ENCODE measurements at regions not wholly inside any gene's neighbourhood (a gene's known extent, or its start where the extent isn't known, plus 50 kb on each side); places are given as distances from the start of the nearest gene placed in this dataset.
"Not testable (repeated sequence)": the region's sequence is repeated elsewhere in the genome, so short reads cannot be mapped to it uniquely, and the experiment has no call there.

DNA sequence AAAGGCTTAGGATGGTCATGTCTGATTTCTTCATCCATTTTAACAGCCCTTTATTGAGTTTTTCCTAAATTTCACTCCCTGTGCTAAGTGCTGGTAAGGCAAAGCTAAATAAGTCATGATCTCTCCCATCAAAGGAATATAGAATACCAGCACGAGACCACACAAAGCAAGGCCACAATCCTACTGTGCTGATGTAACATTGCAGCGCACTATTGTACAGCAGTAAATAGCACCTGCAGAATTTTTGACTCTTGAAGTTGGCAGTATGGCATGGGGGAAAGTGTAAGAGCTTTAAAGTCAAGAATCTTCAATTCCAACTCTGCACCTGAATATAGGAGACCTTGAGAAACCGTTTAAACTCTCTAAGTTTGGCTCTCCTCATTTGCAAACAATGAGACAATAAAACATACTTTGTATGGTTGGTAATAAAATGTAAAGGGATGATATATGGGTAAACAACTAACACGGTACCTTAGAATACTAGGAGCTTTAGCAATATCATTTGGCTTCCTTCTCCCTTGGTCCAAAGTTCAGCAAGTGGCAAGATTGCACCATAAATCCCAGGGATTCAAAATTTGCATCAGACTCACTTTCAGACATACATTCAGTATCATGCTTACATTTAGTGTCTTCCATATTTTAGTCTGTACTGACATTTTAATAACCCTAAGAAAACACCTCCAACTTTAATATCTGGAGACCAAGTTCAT, 132.9 kb upstream of the PRDX6 start:
- no peak for DNase-seq (ENCODE audit: low read depth)
- H3K36me3 ChIP-seq (ENCODE audit: control insufficient read depth, insufficient read depth, low read length) = no peaks in the 10 kb centered on the region
- FAIRE-seq = no peak
- TF ChIP-seq, protein P1, sequence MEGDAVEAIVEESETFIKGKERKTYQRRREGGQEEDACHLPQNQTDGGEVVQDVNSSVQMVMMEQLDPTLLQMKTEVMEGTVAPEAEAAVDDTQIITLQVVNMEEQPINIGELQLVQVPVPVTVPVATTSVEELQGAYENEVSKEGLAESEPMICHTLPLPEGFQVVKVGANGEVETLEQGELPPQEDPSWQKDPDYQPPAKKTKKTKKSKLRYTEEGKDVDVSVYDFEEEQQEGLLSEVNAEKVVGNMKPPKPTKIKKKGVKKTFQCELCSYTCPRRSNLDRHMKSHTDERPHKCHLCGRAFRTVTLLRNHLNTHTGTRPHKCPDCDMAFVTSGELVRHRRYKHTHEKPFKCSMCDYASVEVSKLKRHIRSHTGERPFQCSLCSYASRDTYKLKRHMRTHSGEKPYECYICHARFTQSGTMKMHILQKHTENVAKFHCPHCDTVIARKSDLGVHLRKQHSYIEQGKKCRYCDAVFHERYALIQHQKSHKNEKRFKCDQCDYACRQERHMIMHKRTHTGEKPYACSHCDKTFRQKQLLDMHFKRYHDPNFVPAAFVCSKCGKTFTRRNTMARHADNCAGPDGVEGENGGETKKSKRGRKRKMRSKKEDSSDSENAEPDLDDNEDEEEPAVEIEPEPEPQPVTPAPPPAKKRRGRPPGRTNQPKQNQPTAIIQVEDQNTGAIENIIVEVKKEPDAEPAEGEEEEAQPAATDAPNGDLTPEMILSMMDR (IDR thresholded peaks at IDR 0.05; ENCODE audit: insufficient read depth, low read length, severe bottlenecking) = no peak
- no peak overlapping the region for H3K4me3 ChIP-seq (ENCODE audit: low read depth, low read length)
- no peaks in the 10 kb centered on the region for H3K27me3 ChIP-seq (ENCODE audit: control insufficient read depth, insufficient read depth, low read length)

DNA sequence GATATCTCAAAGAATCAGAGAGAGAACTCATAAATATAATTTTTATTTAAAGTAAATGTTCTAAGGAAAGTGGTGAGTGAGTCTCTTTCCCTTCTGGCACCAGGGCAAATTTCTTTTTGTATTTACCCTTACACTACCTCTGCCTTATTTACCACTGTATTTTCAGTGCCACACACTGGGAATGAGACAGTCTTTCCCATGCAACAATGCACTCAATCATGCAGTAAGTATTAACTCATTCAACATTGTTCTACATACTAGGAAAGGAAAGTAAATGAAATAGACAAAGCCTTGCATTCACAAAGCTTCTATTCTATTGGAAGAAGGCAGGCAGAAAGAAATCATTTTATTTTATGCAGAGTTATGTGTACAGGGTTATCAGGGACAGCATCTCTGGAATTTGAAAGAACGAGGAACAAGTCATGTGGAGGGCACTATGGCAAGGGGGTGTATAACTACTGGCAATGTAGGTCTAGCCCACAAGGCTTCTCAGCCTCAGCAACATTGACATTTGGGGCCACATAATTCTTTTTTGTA, 129.8 kb upstream of the PRDX6 start:
- Histone ChIP-seq H3K4me3 (ENCODE audit: low read depth, low read length) (no peak overlapping the region), H3K36me3 (ENCODE audit: control insufficient read depth, insufficient read depth, low read length) (no peaks in the 10 kb centered on the region), H3K27me3 (ENCODE audit: control insufficient read depth, insufficient read depth, low read length) (no peaks in the 10 kb centered on the region)
- FAIRE-seq (no peak), DNase-seq (ENCODE audit: low read depth) (no peak)
- TF ChIP-seq, protein P1 (IDR thresholded peaks at IDR 0.05; ENCODE audit: insufficient read depth, low read length, severe bottlenecking) = no peak

DNA sequence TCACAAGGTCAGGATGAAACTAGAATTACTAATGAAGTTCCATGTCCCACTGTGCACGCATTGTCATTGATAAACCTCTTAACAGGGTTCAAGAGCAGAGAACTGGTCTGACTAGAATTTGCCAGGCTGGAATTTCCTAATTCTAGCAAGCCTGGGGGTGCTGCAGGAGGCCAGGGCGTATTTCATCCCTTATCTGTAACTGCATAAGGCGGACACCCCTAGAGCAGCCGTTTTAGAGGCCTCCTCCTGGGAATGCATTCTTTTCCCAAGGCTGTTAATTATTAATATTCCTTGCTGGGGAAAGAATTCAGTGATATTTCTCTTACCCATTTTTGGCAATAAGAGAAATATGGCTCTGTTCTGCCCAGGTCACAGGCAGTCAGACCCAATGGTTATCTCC, 124.5 kb upstream of the PRDX6 start:
- FAIRE-seq; H3K36me3 ChIP-seq (ENCODE audit: control insufficient read depth, insufficient read depth, low read length); H3K4me3 ChIP-seq (ENCODE audit: low read depth, low read length); H3K27me3 ChIP-seq (ENCODE audit: control insufficient read depth, insufficient read depth, low read length); DNase-seq (ENCODE audit: low read depth): not testable (repeated sequence)

DNA sequence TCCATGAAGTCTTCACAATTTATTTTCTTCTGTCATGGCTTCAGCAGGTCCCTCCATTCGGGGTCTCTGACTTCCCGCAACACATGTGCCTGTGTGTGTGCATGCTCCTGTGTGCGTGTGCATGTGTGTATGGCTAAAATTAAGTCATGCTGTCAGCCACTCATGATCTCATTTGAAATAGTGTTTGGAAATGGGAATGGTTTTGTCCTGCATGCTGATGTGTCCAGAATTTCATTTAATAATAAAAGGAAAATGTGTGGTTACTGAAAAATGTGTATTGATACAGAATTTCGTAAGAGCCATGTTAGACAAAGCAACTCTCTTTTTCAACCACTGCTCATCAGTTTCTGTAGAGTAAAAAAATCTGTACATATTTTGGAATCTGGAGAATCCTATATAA, 123.8 kb upstream of the PRDX6 start:
- no peaks in the 10 kb centered on the region for H3K36me3 ChIP-seq (ENCODE audit: control insufficient read depth, insufficient read depth, low read length)
- no peak for DNase-seq (ENCODE audit: low read depth)
- TF ChIP-seq, protein P1 (IDR thresholded peaks at IDR 0.05; ENCODE audit: insufficient read depth, low read length, severe bottlenecking) = no peak
- H3K4me3 ChIP-seq (ENCODE audit: low read depth, low read length) = no peak overlapping the region
- FAIRE-seq = no peak
- no peaks in the 10 kb centered on the region for H3K27me3 ChIP-seq (ENCODE audit: control insufficient read depth, insufficient read depth, low read length)

DNA sequence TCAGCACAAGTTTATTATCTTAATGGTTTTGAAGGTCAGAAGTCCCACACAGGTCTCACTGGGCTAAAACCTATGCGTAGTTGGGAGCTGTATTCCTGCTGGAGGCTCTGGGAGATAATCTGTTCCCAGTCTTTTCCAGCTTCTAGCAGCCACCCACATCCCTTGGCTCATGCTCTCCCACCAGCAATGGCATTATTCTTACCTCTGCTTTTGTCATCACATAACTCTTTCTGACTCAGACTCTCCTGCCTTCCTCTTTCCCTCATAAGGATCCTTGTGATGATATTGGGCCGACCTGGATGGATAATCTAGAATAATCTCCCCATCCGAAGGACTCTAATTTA, 122.2 kb upstream of the PRDX6 start:
- no peaks in the 10 kb centered on the region for H3K36me3 ChIP-seq (ENCODE audit: control insufficient read depth, insufficient read depth, low read length)
- FAIRE-seq (no peak), DNase-seq (ENCODE audit: low read depth) (no peak)
- TF ChIP-seq, protein P1 (IDR thresholded peaks at IDR 0.05; ENCODE audit: insufficient read depth, low read length, severe bottlenecking) = no peak
- H3K4me3 ChIP-seq (ENCODE audit: low read depth, low read length) = no peak overlapping the region
- no peaks in the 10 kb centered on the region for H3K27me3 ChIP-seq (ENCODE audit: control insufficient read depth, insufficient read depth, low read length)

DNA sequence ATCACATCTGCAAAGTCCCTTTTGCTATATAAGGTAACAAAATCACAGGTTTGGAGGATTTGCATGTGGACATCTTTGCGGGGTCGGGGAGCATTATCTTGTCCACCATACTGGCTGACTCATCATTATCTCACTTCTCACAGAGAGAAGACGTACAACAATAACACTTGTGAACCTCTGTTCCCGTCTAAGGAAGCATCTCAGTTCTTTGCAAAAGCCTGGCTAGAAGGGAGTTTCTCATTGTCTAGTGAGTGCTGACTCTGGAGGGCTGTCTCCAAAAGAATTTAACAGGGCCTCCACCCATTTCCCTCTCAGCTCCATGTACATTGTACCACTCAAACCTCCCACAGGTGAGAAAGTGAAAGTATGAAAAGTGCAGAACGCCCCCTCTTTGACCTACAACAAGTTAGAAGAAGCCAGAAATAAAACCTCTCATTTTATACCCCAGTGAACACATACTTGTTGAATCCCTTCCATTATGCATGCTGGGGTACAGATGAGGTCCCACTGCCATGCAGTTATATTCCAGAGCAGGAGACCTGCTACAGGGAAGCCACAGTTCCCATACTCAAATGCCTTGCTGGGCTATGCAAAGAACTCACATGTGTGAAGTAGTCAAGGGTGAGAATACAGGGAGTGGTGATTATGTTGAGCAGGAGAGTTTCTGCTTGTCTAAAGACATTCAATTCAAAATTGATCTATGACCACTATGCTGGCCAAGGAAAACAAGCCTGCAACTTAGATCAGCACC, 121.7 kb upstream of the PRDX6 start:
- no peaks in the 10 kb centered on the region for H3K36me3 ChIP-seq (ENCODE audit: control insufficient read depth, insufficient read depth, low read length)
- no peak overlapping the region for H3K4me3 ChIP-seq (ENCODE audit: low read depth, low read length)
- no peaks in the 10 kb centered on the region for H3K27me3 ChIP-seq (ENCODE audit: control insufficient read depth, insufficient read depth, low read length)
- DNase-seq (ENCODE audit: low read depth) (no peak), FAIRE-seq (no peak)
- TF ChIP-seq, protein P1 (IDR thresholded peaks at IDR 0.05; ENCODE audit: insufficient read depth, low read length, severe bottlenecking) = no peak

Data from bronchial epithelial cell (primary cell).